ENCODE measurements at regions not wholly inside any gene's neighbourhood (a gene's known extent, or its start where the extent isn't known, plus 50 kb on each side); places are given as distances from the start of the nearest gene placed in this dataset.

DNA sequence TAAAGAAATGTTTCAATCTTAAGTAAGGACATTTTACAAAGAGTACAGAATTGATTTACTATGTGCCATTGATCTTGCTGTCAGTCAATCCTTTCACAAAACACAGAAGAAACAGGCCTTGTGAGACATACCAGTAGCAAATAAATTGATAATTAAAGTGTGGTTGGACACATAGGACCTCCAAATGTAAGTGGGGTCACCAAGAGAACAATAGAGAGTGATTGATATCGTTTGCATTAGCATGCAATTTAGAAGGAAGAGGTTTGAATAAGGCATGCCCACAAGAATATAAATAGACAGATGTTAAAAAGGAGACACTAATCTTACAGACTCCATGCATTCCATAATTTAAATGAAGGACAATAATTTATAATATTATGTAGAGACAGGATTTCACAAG is 1628.3 kb downstream of the PCDH9 start:
- no peak for ATAC-seq (ENCODE audit: low read depth)
- H3K4me1 ChIP-seq (ENCODE audit: control insufficient read depth, insufficient read depth, low read length), result no peaks in the 10 kb centered on the region
- ChIA-PET POLR2A (ENCODE audit: unreplicated experiment) (no interaction called here), CTCF (interaction anchor here (0.7 kb wide), 1 partner anchor 193 kb away, joined by 3 read pairs; no protein-coding TSS in a partner anchor)
- H3K18ac ChIP-seq (ENCODE audit: low read depth, low read length), result no peak overlapping the region
- in situ Hi-C loops (cut with MboI; ENCODE audit: low sequenced_read_pairs) (no loop called here), dilution Hi-C loops (cut with HindIII; ENCODE audit: low sequenced_read_pairs, unreplicated experiment) (no loop called here), intact Hi-C loops (cut with micrococcal nuclease) (no loop called here)
- no peaks in the 10 kb centered on the region for H3K9me1 ChIP-seq (ENCODE audit: insufficient read depth, low read length)
- DNase-seq, result no peak
- no peak overlapping the region for H3K4me3 ChIP-seq (ENCODE audit: insufficient read depth, low read depth, low read length)
- H3K9me3 ChIP-seq (ENCODE audit: control insufficient read depth, insufficient read depth, low read length), result no peaks in the 10 kb centered on the region
- H2BK5ac ChIP-seq (ENCODE audit: low read depth, low read length, poor library complexity, severe bottlenecking), result no peak overlapping the region
- H2BK120ac ChIP-seq (ENCODE audit: low read depth, low read length), result no peak overlapping the region
- H2BK15ac ChIP-seq (ENCODE audit: low read depth, low read length), result no peak overlapping the region
- H2AK9ac ChIP-seq (replicated peaks; ENCODE audit: low read depth, low read length, poor library complexity), result no peak overlapping the region
- H3K79me1 ChIP-seq (ENCODE audit: low read depth in 1 of 2, low read length in 2 of 2), result no peaks in the 10 kb centered on the region
- no peaks in the 10 kb centered on the region for H4K20me1 ChIP-seq (ENCODE audit: insufficient read depth, low read length)
- no peak overlapping the region; the same call in 1 of the 2 replicates for H4K91ac ChIP-seq (ENCODE audit: insufficient read depth, low read depth, low read length)
- H4K5ac ChIP-seq (ENCODE audit: low read depth, low read length), result no peak overlapping the region
- no TSS peak for BruUV-seq (replicated peaks)
- H4K8ac ChIP-seq (ENCODE audit: low read depth in 2 of 2, low read length in 2 of 2), result no peak overlapping the region
- H3K27me3 ChIP-seq (ENCODE audit: control insufficient read depth, insufficient read depth, low read length), result no peaks in the 10 kb centered on the region
- H3K4me2 ChIP-seq (ENCODE audit: low read depth, low read length), result no peak overlapping the region
- no peak overlapping the region for H3K23ac ChIP-seq (ENCODE audit: low read depth, low read length)
- no peaks in the 10 kb centered on the region for H3K36me3 ChIP-seq (ENCODE audit: control insufficient read depth, insufficient read depth, low read length)
- H3K56ac ChIP-seq (ENCODE audit: extremely low read depth, insufficient read depth, low read length), result no peak overlapping the region
- H2AK5ac ChIP-seq (ENCODE audit: low read depth, low read length), result no peak overlapping the region
- TF ChIP-seq POLR2A (IDR thresholded peaks at IDR 0.05; ENCODE audit: low read depth, low read length) (no peak), MXI1 (IDR thresholded peaks at IDR 0.05; ENCODE audit: borderline replicate concordance, low read depth, low read length) (no peak)
- TF ChIP-seq, protein P1, sequence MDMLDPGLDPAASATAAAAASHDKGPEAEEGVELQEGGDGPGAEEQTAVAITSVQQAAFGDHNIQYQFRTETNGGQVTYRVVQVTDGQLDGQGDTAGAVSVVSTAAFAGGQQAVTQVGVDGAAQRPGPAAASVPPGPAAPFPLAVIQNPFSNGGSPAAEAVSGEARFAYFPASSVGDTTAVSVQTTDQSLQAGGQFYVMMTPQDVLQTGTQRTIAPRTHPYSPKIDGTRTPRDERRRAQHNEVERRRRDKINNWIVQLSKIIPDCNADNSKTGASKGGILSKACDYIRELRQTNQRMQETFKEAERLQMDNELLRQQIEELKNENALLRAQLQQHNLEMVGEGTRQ (IDR thresholded peaks at IDR 0.05; ENCODE audit: low read depth, low read length), result no peak
- H2BK20ac ChIP-seq (ENCODE audit: low read depth, low read length), result no peak overlapping the region
- no CpG with 5 or more reads among the region's 1 CpG for WGBS, 2 experiments (ENCODE audit: extremely low coverage in 2 of 2, insufficient read length in 1 of 2)
- H3K4ac ChIP-seq (ENCODE audit: low read depth, low read length), result no peak overlapping the region
- H3K9ac ChIP-seq (ENCODE audit: low read depth, low read length), result no peak overlapping the region
- H3K14ac ChIP-seq (replicated peaks; ENCODE audit: low read depth, low read length), result no peak overlapping the region
- no peak overlapping the region for H3K27ac ChIP-seq (ENCODE audit: insufficient read depth, low read length)
- H2AFZ ChIP-seq (replicated peaks; ENCODE audit: low read length, poor library complexity), result no peak overlapping the region
